Hepatocyte (in vitro differentiated cells): ENCODE measurements at regions not wholly inside any gene's neighbourhood (a gene's known extent, or its start where the extent isn't known, plus 50 kb on each side); places are given as distances from the start of the nearest gene placed in this dataset.

Experiments
- CTCF ChIP-seq: fragments of 200-600 bp; sonication (generic); IDR thresholded peaks from 2 replicates; pipeline ENCODE4 v1.5.1; 2016; ENCODE audit warnings: antibody characterized with exemption, mild to moderate bottlenecking; ENCODE audit not compliant: poor library complexity
- EZH2 ChIP-seq: fragments of 200-600 bp; sonication (generic); IDR thresholded peaks from 2 replicates; pipeline ENCODE4 v1.6.1; 2016; ENCODE audit warnings: antibody characterized with exemption, mild to moderate bottlenecking, borderline replicate concordance

GRCh38 chr2:223203971-223204929 lies 152.3 kb downstream of the KCNE4 start:
- TF ChIP-seq CTCF, result no peak
- TF ChIP-seq EZH2, result no peak
